Coronary artery (tissue), 2 donors: ENCODE measurements at regions not wholly inside any gene's neighbourhood (a gene's known extent, or its start where the extent isn't known, plus 50 kb on each side); places are given as distances from the start of the nearest gene placed in this dataset.

Experiments used
- DNase-seq: peaks from one replicate; pipeline ENCODE4 v3.0.0-alpha.2; 2017; ENCODE audit warnings: low spot score
- H3K27ac ChIP-seq, 2 donors: fragments of 200-600 bp; sonication (generic); one replicate each; pipeline ENCODE4 v1.5.1; 2016 to 2019
- H3K4me3 ChIP-seq: fragments of 200-600 bp; sonication (generic); 2 replicates; pipeline ENCODE4 v1.5.1; 2016; ENCODE audit warnings: mild to moderate bottlenecking, moderate library complexity
- TF ChIP-seq, protein P1 (sequence below): fragments of 200-600 bp; sonication (generic); IDR thresholded peaks from one replicate; pipeline ENCODE4 v1.5.1; 2019; ENCODE audit warnings: antibody characterized with exemption

- TF ChIP-seq, protein P1, sequence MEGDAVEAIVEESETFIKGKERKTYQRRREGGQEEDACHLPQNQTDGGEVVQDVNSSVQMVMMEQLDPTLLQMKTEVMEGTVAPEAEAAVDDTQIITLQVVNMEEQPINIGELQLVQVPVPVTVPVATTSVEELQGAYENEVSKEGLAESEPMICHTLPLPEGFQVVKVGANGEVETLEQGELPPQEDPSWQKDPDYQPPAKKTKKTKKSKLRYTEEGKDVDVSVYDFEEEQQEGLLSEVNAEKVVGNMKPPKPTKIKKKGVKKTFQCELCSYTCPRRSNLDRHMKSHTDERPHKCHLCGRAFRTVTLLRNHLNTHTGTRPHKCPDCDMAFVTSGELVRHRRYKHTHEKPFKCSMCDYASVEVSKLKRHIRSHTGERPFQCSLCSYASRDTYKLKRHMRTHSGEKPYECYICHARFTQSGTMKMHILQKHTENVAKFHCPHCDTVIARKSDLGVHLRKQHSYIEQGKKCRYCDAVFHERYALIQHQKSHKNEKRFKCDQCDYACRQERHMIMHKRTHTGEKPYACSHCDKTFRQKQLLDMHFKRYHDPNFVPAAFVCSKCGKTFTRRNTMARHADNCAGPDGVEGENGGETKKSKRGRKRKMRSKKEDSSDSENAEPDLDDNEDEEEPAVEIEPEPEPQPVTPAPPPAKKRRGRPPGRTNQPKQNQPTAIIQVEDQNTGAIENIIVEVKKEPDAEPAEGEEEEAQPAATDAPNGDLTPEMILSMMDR = no peak
- no peak overlapping the region for H3K27ac ChIP-seq
- DNase-seq = no peak
- H3K4me3 ChIP-seq = no peak overlapping the region
Observed at GRCh38 chr20:57791966-57792365, 82.2 kb upstream of the PMEPA1 start.

DNA sequence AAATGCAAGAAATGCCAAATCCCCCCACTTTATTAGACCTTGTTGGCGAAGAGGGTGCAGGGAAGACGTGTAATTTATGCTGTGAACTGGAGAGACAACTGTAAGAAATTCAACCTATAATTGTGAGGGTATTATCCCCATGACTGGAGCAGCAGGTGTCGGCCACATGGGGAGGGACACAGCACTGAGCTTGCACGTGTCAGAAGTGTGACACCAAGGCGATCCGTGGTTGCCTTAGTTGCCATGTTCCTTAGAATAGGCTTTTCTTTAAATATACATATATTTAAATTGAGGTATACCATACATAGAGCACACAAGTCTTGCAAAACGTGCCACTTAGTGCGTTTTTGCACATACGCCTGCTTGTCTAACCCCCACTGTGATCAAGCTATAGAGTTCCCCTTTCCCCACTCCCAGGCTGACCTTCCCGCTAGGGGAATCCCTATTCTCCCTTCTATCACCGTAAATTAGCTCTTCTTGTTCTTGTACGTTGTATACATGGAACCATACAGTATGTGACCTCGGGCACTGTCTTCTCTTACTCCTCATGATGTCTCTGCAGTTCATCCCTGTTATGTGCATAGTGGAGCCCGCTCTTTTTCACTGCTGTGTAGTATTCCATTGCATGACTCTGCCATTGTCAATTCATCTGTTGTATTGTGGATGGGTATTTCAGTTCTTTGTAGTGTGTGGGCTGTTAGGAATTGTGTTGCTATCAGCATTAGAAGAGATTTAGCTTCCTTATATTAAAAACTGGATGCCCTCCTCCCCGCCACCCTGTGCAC lies 81.6 kb upstream of the PMEPA1 start:
- no peak overlapping the region for H3K27ac ChIP-seq
- no peak for DNase-seq
- TF ChIP-seq, protein P1 = no peak
- H3K4me3 ChIP-seq = no peak overlapping the region

GRCh38 chr20:57790176-57790575 lies 80.4 kb upstream of the PMEPA1 start:
- Histone ChIP-seq H3K4me3 (no peak overlapping the region), H3K27ac (no peak overlapping the region)
- DNase-seq = no peak
- TF ChIP-seq, protein P1 = no peak

- TF ChIP-seq, protein P1 = no peak
- H3K27ac ChIP-seq = no peak overlapping the region
- no peak overlapping the region for H3K4me3 ChIP-seq
- no peak for DNase-seq
Observed at GRCh38 chr20:57788936-57789613, 79.3 kb upstream of the PMEPA1 start.

DNA sequence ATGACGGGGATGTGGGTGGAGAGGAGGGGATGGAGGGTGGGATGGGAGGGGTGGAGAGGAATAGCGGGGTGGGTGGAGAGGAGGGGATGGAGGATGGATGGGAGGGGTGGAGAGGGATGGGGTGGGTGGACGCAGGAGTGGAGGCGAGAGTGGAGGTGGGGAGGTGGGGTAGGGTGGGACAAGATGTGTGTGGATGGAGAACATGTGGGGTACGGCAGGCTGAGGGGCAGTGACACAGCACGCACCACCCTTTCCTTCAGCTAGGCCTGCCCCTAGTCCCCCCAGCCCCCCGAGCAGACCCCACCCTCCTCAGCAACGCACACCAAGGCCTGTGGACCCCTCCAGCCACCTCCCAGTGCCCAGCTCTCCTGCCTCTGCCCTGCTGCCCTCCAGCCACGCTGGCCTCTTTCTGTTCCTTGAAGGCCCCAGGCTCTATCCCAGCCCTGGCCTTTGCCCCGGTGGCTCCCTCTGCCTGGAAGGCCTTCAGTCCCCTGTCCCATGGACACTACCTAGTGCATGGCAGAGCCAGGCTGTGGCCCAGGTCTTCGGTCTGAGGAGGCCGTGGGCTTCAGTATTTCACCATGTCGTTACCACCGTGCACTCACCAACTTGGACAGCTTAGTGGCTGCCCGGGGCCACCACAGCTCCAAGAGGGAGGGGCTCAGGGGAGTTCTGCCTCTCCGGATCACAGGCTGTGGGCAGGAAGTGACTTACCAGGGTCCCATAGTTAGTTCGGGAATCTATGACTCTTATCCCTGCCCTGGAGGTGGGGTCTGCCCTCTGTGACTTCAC lies 78.4 kb upstream of the PMEPA1 start:
- H3K4me3 ChIP-seq = no peak overlapping the region
- H3K27ac ChIP-seq = no peak overlapping the region
- DNase-seq = no peak
- TF ChIP-seq, protein P1 = no peak

GRCh38 chr20:57787151-57787989 lies 77.6 kb upstream of the PMEPA1 start:
- TF ChIP-seq, protein P1 = no peak
- Histone ChIP-seq H3K4me3 (no peak overlapping the region), H3K27ac (no peak overlapping the region)
- DNase-seq = no peak
